ENCODE measurements at regions not wholly inside any gene's neighbourhood (a gene's known extent, or its start where the extent isn't known, plus 50 kb on each side); places are given as distances from the start of the nearest gene placed in this dataset.

DNA sequence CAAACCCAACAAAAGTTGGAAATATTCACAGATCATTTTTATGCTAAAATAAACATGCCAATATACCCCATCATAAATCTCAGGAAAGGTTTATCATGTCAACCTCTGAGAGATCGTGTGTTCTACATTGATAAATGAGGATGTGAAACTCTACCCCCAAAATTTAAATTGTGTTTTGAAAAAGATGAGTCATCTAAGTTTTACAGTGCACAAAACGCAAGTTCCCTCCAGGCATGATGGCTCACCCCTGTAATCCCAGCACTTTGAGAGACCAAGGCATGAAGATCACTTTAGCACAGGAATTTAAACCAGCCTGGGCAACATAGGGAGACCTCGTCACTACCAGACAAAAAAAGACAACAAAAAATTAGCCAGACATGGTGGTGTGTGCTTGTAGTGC, 1487.0 kb upstream of the GBE1 start:
- no peak overlapping the region for H3K4me3 Mint-ChIP-seq
- Histone ChIP-seq H3K36me3 (replicated peaks in 1 of 2; ENCODE audit: control insufficient read depth in 1 of 2, insufficient read depth in 2 of 2, low read length in 2 of 2) (no peaks in the 10 kb centered on the region), H3K9ac (ENCODE audit: insufficient read depth, low read length, poor library complexity, severe bottlenecking) (no peak overlapping the region), H3K9me3 (replicated peaks in 1 of 2; ENCODE audit: control insufficient read depth in 1 of 2, insufficient read depth in 1 of 2, low read length in 2 of 2) (no peaks in the 10 kb centered on the region), H3K4me3 (replicated peaks in 1 of 3; ENCODE audit: low read depth in 2 of 3, low read length in 3 of 3) (no peak overlapping the region), H3K27me3 (ENCODE audit: control insufficient read depth in 2 of 2, insufficient read depth in 2 of 2, low read length in 2 of 2) (no peaks in the 10 kb centered on the region), H4K20me1 (ENCODE audit: insufficient read depth, low read length) (no peaks in the 10 kb centered on the region), H3K27ac (ENCODE audit: low read depth in 1 of 2, low read length in 2 of 2) (no peak overlapping the region), H3K4me2 (replicated peaks; ENCODE audit: extremely low read depth, low read length, poor library complexity, severe bottlenecking) (no peak overlapping the region), H3K79me2 (ENCODE audit: insufficient read depth, low read length) (no peaks in the 10 kb centered on the region), H2AFZ (ENCODE audit: insufficient read depth, low read depth, low read length, poor library complexity, severe bottlenecking) (no peak overlapping the region), H3K4me1 (ENCODE audit: control insufficient read depth in 1 of 2, insufficient read depth in 2 of 2, low read length in 2 of 2) (no peaks in the 10 kb centered on the region)
- no peak for DNase-seq
- H3K9me3 Mint-ChIP-seq, result peaks cover 2 to 12% (median 6%) of the 10 kb centered on the region in 7 donors
- no peaks in the 10 kb centered on the region for H3K4me1 Mint-ChIP-seq
- TF ChIP-seq, protein P1, sequence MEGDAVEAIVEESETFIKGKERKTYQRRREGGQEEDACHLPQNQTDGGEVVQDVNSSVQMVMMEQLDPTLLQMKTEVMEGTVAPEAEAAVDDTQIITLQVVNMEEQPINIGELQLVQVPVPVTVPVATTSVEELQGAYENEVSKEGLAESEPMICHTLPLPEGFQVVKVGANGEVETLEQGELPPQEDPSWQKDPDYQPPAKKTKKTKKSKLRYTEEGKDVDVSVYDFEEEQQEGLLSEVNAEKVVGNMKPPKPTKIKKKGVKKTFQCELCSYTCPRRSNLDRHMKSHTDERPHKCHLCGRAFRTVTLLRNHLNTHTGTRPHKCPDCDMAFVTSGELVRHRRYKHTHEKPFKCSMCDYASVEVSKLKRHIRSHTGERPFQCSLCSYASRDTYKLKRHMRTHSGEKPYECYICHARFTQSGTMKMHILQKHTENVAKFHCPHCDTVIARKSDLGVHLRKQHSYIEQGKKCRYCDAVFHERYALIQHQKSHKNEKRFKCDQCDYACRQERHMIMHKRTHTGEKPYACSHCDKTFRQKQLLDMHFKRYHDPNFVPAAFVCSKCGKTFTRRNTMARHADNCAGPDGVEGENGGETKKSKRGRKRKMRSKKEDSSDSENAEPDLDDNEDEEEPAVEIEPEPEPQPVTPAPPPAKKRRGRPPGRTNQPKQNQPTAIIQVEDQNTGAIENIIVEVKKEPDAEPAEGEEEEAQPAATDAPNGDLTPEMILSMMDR (IDR thresholded peaks at IDR 0.05), result no peak
- WGBS (ENCODE audit: insufficient coverage), result 40% methylated on average over 1 of the region's 3 CpGs
- no peak overlapping the region for H3K27ac Mint-ChIP-seq
- H3K27me3 Mint-ChIP-seq (ENCODE audit: low read depth in 3 of 3), result no peaks in the 10 kb centered on the region
- intact Hi-C loops (cut with micrococcal nuclease), result no loop called here
- no peaks in the 10 kb centered on the region for H3K36me3 Mint-ChIP-seq

- H3K4me3 Mint-ChIP-seq, result no peak overlapping the region
- WGBS (ENCODE audit: insufficient coverage), result 100% methylated on average over 2 of the region's 4 CpGs
- no peaks in the 10 kb centered on the region for H4K20me1 ChIP-seq (ENCODE audit: insufficient read depth, low read length)
Measured at GRCh38 chr3:83235180-83235814, 1473.9 kb upstream of the GBE1 start.

More at GRCh38 chr3:83235180-83235814, 1473.9 kb upstream of the GBE1 start:
- TF ChIP-seq, protein P1 (IDR thresholded peaks at IDR 0.05), result no peak
- Histone ChIP-seq H3K79me2 (ENCODE audit: insufficient read depth, low read length) (no peaks in the 10 kb centered on the region), H3K4me3 (replicated peaks in 1 of 3; ENCODE audit: low read depth in 2 of 3, low read length in 3 of 3) (no peak overlapping the region), H3K27ac (ENCODE audit: low read depth in 1 of 2, low read length in 2 of 2) (no peak overlapping the region), H2AFZ (ENCODE audit: insufficient read depth, low read depth, low read length, poor library complexity, severe bottlenecking) (no peak overlapping the region), H3K9ac (ENCODE audit: insufficient read depth, low read length, poor library complexity, severe bottlenecking) (no peak overlapping the region), H3K4me1 (ENCODE audit: control insufficient read depth in 1 of 2, insufficient read depth in 2 of 2, low read length in 2 of 2) (no peaks in the 10 kb centered on the region), H3K36me3 (replicated peaks in 1 of 2; ENCODE audit: control insufficient read depth in 1 of 2, insufficient read depth in 2 of 2, low read length in 2 of 2) (no peaks in the 10 kb centered on the region), H3K27me3 (ENCODE audit: control insufficient read depth in 2 of 2, insufficient read depth in 2 of 2, low read length in 2 of 2) (no peaks in the 10 kb centered on the region), H3K4me2 (replicated peaks; ENCODE audit: extremely low read depth, low read length, poor library complexity, severe bottlenecking) (no peak overlapping the region), H3K9me3 (replicated peaks in 1 of 2; ENCODE audit: control insufficient read depth in 1 of 2, insufficient read depth in 1 of 2, low read length in 2 of 2) (no peaks in the 10 kb centered on the region)
- no peaks in the 10 kb centered on the region for H3K4me1 Mint-ChIP-seq
- H3K36me3 Mint-ChIP-seq, result no peaks in the 10 kb centered on the region
- H3K9me3 Mint-ChIP-seq, result peaks cover 0 to 6% (median 0%) of the 10 kb centered on the region in 7 donors
- intact Hi-C loops (cut with micrococcal nuclease), result no loop called here
- no peak overlapping the region for H3K27ac Mint-ChIP-seq
- DNase-seq, result no peak
- H3K27me3 Mint-ChIP-seq (ENCODE audit: low read depth in 3 of 3), result no peaks in the 10 kb centered on the region

All from CD14-positive monocyte (primary cell).